HG02885 (cell line): ENCODE measurements at regions not wholly inside any gene's neighbourhood (a gene's known extent, or its start where the extent isn't known, plus 50 kb on each side); places are given as distances from the start of the nearest gene placed in this dataset.
"Not testable (repeated sequence)": the region's sequence is repeated elsewhere in the genome, so short reads cannot be mapped to it uniquely, and the experiment has no call there.

ENCODE experiments used
- ATAC-seq: cut with Tn5 transposase; IDR thresholded peaks from one replicate; pipeline ENCODE4 v1.9.1; 2021; ENCODE audit warnings: mild to moderate bottlenecking; ENCODE audit not compliant: unreplicated experiment, poor library complexity

DNA sequence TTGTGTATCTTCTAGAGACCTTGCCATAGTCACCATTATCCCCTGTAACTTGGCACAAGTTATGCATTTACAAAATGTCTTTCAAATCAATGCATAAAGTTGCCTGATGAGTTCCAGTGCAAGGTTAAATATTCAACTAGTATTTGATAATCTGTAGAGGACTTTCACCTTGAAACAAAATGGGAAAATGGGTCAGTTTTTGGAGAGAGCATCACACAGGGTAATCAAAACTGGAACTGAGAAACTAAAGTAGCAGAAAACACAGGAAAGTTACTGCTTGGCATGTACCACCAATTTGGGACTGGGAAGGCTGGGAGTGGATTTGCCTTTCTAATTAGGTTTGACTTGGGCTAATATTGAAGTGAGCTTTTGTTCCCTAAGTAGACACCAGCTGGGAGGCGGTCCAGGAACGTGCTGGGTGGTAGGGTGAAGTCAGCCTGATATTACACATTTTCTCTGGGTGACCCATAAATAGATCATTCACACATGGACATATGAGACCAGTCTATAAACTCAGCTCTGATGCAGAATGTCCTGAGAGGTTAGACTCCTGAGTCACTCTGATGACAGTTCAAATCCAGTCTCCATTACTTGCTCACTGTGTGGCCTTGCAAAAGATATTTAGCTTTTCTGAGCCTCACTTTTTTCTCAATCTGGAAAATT, 152.3 kb downstream of the PCTP start:
- ATAC-seq, result no peak

GRCh38 chr17:55909776-55910175, 158.9 kb downstream of the PCTP start:
- no peak for ATAC-seq

- ATAC-seq, result no peak
These were observed 160.3 kb downstream of the PCTP start for GRCh38 chr17:55911186-55911585.

DNA sequence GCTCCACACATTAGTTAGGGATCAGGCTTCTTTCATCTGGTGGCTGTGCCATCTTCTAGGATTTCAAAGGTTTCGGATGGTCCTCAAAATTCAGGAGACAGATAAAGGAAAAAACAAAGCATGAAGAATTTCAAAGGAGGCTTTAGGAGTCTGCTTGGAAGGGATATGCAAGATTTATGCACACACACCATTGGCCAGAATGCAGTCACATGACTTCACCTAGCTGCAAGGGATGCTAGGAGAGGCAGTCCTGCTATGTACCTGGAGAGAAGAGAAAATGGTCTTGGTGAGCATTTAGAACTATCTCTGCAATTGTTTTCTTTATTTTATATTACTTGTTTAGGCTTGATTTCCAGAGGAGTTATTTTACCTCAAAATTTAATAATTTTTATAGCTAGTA, 174.6 kb downstream of the PCTP start:
- no peak for ATAC-seq

DNA sequence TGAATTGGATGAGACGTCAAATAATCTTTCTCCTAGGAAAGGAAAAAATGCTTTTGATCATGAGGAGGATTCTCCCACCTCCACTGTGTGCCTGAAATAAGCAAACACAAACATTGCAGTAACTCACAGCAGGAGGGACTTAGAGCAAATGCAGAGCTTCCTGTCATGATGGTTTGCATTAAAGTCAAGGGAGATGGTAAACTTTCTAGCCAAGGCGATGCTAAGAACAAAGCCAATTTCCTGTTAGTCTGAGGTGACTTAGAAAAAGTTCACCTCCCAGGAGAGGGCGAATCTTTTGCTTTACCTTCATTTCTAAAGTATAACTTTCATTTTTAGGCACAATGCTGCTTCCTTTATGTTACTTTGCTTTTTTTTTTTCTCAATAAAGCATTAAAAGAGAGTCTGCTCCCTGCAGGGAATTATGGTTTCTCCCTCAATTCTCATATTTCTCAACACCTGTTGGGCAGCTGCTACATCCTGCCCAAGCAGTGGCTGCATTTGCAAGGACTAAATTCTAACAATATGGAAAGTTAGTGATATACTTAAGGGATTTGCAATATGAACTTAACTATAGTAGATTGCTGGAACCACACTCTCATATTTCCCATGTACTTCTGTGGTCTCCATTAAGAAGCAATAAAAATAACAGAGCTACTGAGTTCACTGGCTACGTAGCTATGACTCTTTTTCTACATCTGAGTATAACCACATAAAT, 175.6 kb downstream of the PCTP start:
- ATAC-seq, result no peak

- no peak for ATAC-seq
These were observed 179.5 kb downstream of the PCTP start for GRCh38 chr17:55930291-55930809.

DNA sequence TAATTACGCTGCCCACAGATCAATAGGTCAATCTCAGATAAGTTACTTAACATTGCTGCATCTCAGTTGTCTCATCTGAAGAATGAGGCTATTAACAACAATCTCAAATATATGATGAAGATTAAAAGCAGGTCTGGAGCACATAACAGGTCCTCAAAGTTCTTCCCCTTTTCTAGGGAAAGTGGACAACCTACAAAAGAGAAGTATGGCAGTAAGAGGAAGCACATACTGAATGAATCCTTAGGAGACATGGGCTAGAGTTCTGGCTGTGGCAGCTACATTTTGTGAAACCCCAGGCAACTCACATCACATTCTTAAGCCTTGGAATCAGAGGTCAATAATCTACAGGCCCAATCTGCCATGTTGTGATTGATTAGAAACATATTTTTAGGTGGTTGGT, 180.6 kb downstream of the PCTP start:
- no peak for ATAC-seq

DNA sequence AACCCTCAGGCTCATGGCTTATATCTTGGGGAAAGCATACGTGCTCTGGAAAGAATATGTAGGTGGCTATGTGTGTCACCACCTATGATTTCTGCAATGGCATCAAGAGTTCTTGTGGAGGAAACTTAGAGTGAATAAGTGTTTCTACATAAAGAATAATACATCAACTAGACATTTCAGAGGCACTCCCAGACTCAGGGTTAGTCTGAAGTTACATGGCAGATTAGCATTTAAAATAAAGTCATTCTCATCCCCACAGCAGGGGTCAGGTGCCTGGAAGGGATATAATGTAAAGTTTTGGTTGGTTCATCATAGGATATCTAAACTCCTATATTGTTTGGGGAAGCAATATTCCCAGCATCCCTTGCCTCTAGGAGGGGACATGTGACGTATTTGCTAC, 182.1 kb downstream of the PCTP start:
- no peak for ATAC-seq

DNA sequence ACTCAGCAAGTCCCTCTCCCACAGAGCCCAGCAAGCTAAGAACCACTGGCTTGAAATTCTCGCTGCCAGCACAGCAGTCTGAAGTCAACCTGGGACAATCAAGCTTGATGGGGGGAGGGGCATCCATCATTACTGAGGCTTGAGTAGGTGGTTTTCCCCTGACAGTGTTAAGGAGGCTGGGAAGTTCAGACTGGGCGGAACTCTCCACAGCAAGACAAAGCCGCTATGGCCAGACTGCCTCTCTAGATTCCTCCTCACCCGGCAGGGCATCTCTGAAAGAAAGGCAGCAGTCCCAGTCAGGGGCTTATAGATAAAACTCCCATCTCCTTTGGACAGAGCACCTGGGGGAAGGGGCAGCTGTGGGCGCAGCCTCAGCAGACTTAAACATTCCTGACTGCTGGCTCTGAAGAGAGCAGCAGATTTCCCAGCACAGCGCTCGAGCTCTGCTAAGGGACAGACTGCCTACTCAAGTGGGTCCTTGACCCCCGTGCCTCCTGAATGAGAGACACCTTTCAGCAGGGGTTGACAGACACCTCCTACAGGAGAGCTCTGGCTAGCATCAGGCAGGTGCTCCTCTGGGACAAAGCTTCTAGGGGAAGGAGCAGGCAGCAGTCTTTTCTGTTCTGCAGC, 188.4 kb downstream of the PCTP start:
- ATAC-seq, result not testable (repeated sequence)

DNA sequence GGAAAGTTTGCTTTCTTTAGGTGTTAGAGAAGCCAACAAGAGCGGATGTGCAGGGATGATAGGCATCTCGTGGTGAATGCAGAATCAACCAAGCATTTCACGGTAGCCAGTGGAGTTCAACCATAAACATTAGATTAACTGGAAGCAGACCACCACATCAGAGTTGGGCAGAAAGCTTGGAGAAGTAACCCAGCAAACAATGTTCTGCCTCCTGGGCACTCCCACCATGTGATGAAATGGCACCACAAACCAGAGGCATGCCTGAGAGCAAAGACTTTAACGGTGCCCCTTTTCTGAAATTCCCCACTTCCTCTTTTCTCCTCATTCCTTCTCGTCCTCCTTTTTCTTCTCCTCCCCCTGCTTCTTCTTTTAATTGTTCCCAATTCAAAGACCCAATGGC, 193.5 kb upstream of the ANKFN1 start:
- no peak for ATAC-seq

DNA sequence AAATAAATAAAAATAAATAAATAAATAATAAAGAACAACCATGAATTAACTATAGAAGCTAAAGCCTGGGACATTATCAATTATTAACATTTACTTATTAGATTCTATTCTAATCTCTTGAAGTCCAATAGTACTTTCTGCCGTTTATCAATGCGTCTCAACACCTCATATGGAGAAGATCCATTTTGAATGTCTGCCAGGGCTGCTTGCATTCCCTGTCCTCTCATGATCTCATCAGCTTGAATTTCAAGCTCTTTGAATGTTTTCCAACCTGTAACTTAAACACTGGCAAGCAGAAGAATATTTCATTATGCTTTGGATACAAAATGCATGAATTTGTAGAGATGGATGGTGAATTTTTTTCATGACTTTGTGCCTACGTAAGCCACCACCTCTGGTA, 191.9 kb upstream of the ANKFN1 start:
- ATAC-seq, result no peak

- ATAC-seq, result no peak
These were observed 190.3 kb upstream of the ANKFN1 start for GRCh38 chr17:55962951-55963401.

GRCh38 chr17:55964191-55964590, 189.1 kb upstream of the ANKFN1 start:
- ATAC-seq, result no peak

DNA sequence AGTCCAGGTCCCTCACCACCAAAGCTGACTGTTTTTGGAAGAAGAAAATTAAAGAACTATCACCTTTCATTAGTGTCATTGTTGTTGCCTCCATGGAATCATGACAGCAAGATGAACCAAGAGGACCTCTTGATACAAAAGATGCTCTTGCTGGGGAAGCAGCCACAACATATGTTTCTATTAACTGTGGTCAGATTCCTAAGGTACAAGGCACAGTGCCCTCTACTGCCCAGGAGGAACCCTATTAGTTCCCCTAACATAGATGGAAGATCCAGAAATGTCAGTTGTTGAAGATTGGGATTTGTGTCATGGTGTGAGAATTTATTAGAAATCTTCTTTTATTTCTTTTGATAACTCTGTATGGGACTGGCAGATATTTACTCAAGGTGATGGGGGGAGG, 188.2 kb upstream of the ANKFN1 start:
- no peak for ATAC-seq

GRCh38 chr17:55969562-55970324, 183.5 kb upstream of the ANKFN1 start:
- ATAC-seq, result no peak

- no peak for ATAC-seq
These were observed 174.7 kb upstream of the ANKFN1 start for GRCh38 chr17:55978578-55978977.

GRCh38 chr17:55983096-55983495, 170.2 kb upstream of the ANKFN1 start:
- ATAC-seq, result no peak

DNA sequence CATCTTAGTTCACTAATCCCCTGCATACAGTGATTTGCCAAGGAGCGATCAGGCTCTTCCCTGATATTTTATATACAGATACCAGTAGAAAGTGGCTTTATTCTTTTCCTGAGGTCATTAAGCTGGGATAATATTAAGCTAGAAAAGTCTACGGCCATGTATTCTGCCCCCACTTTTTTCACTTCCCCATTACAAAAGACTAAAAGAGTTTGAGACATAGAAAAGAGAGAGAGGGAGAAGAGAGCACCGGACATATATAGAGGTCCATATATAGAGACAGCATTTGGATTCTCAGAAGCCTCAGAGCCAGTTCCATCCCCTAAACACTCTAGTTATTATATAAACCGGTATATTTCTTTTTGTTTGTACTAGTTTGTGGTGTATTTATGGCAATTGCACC, 166.5 kb upstream of the ANKFN1 start:
- ATAC-seq, result no peak

GRCh38 chr17:55988861-55989260, 164.4 kb upstream of the ANKFN1 start:
- no peak for ATAC-seq

DNA sequence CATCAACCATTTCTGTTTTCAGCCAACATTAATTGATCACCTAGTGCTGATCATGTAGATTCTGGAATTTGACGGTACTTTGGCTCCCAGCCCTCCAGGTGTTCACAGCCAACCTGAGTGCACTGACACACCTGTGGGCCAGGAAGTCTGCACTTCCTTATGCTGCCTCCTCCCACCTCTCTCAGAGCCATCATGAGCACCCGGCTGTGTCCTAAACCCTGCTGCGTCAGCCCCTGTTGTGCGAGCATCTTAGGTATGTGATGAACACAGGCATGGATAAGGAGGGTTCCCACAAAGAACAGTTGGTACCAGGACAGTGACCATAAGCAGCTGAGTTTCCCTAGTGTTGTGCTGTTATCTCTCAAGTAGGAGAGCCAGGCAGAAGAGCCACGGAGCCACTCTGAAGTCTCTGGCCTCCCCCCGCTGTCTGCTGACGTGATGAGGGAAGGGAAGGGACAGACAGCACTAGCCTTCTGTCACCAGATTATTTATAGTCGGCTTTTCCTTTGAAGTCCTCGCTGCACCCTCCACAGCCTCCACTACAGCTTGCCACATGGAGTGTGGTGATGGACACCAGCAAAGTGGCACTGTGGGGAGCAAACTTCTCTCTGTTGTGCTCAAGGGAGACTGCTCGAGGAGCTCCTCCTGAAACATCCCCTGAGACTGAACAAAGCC, 162.8 kb upstream of the ANKFN1 start:
- ATAC-seq, result no peak
